ENCODE measurements at regions not wholly inside any gene's neighbourhood (a gene's known extent, or its start where the extent isn't known, plus 50 kb on each side); places are given as distances from the start of the nearest gene placed in this dataset.
"Not testable (repeated sequence)": the region's sequence is repeated elsewhere in the genome, so short reads cannot be mapped to it uniquely, and the experiment has no call there.

GRCh38 chr16:35596467-35596866 is 2137.1 kb downstream of the TP53TG3F start:
- H3K27ac ChIP-seq, result no peak overlapping the region
- TF ChIP-seq, protein P1, sequence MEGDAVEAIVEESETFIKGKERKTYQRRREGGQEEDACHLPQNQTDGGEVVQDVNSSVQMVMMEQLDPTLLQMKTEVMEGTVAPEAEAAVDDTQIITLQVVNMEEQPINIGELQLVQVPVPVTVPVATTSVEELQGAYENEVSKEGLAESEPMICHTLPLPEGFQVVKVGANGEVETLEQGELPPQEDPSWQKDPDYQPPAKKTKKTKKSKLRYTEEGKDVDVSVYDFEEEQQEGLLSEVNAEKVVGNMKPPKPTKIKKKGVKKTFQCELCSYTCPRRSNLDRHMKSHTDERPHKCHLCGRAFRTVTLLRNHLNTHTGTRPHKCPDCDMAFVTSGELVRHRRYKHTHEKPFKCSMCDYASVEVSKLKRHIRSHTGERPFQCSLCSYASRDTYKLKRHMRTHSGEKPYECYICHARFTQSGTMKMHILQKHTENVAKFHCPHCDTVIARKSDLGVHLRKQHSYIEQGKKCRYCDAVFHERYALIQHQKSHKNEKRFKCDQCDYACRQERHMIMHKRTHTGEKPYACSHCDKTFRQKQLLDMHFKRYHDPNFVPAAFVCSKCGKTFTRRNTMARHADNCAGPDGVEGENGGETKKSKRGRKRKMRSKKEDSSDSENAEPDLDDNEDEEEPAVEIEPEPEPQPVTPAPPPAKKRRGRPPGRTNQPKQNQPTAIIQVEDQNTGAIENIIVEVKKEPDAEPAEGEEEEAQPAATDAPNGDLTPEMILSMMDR (IDR thresholded peaks at IDR 0.05), result no peak
- no peak for TF ChIP-seq POLR2A (IDR thresholded peaks at IDR 0.05)
- no peaks in the 10 kb centered on the region for H3K27me3 ChIP-seq
- no peak overlapping the region for H3K4me3 ChIP-seq
- no peaks in the 10 kb centered on the region for H3K36me3 ChIP-seq (replicated peaks in 1 of 2)
- intact Hi-C loops (cut with DNase I), result no loop called here
- H3K9me3 ChIP-seq (replicated peaks in 1 of 3), result no peaks in the 10 kb centered on the region
- no peaks in the 10 kb centered on the region for H3K4me1 ChIP-seq (replicated peaks in 1 of 2)
- 65 to 80% (median 71%) methylated on average over 4 of the region's 4 CpGs for WGBS, 4 donors
- DNase-seq, result no peak

- no peak for TF ChIP-seq POLR2A (IDR thresholded peaks at IDR 0.05)
- TF ChIP-seq, protein P1 (IDR thresholded peaks at IDR 0.05), result no peak
- no peaks in the 10 kb centered on the region for H3K27me3 ChIP-seq
- intact Hi-C loops (cut with DNase I), result no loop called here
- H3K36me3 ChIP-seq (replicated peaks in 1 of 2), result no peaks in the 10 kb centered on the region
- WGBS, 4 donors, result 65 to 70% (median 66%) methylated on average over 9 of the region's 9 CpGs
- H3K27ac ChIP-seq, result no peak overlapping the region
- H3K4me1 ChIP-seq (replicated peaks in 1 of 2), result no peaks in the 10 kb centered on the region
- peak in 1 of 7 donors; percentile 54 for DNase-seq
- H3K9me3 ChIP-seq (replicated peaks in 1 of 3), result no peaks in the 10 kb centered on the region
- no peak overlapping the region for H3K4me3 ChIP-seq
Observed at GRCh38 chr16:35598696-35599332, 2139.4 kb downstream of the TP53TG3F start.

DNA sequence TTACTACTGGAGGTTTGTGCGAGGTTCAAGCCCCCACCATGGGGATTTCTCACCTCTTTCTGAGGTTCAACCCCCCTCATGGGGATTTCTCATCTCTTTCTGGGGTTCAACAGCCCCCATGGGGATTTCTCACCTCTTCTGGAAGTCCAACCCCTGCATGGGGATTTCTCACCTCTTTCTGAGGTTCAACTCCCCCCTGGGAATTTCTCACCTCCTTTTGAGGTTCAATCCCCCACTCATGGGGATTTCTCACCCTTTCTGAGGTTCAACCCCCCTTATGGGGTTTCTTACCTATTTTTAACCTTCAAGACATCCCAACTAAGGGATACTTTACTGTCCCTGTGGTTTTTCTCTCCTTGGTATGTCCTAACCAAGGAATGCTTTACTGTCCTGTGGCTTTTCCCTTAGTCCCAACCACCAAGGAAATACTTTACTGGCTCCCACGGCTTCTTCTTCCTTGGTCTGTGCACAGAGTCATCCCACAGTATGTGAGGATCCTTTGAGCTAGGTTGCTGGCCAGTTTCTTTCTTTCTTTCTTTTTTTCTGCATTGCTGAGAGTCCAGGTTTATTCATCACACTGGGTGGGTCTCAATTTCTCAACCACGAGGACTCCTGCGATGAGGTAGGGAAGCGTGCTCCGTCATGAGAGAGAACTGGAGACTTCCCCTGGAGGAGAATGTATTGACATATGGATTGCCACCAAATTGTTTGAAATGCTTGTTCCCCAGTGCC is 2140.2 kb downstream of the TP53TG3F start:
- H3K4me3 ChIP-seq, result no peak overlapping the region
- 59 to 67% (median 66%) methylated on average over 6 of the region's 6 CpGs for WGBS, 4 donors
- no peaks in the 10 kb centered on the region for H3K4me1 ChIP-seq (replicated peaks in 1 of 2)
- no peak for DNase-seq
- no peaks in the 10 kb centered on the region for H3K9me3 ChIP-seq (replicated peaks in 1 of 3)
- intact Hi-C loops (cut with DNase I), result no loop called here
- TF ChIP-seq, protein P1 (IDR thresholded peaks at IDR 0.05), result no peak
- TF ChIP-seq POLR2A (IDR thresholded peaks at IDR 0.05), result no peak
- no peaks in the 10 kb centered on the region for H3K27me3 ChIP-seq
- no peaks in the 10 kb centered on the region for H3K36me3 ChIP-seq (replicated peaks in 1 of 2)
- H3K27ac ChIP-seq, result no peak overlapping the region

- intact Hi-C loops (cut with DNase I); H3K9me3 ChIP-seq (replicated peaks in 1 of 3); DNase-seq; H3K36me3 ChIP-seq (replicated peaks in 1 of 2); H3K4me3 ChIP-seq; H3K27me3 ChIP-seq; H3K27ac ChIP-seq; H3K4me1 ChIP-seq (replicated peaks in 1 of 2): not testable (repeated sequence)
- WGBS, 4 donors, result 66 to 78% (median 74%) methylated on average over 2 of the region's 2 CpGs
Observed at GRCh38 chr16:35600161-35600555, 2140.7 kb downstream of the TP53TG3F start.

DNA sequence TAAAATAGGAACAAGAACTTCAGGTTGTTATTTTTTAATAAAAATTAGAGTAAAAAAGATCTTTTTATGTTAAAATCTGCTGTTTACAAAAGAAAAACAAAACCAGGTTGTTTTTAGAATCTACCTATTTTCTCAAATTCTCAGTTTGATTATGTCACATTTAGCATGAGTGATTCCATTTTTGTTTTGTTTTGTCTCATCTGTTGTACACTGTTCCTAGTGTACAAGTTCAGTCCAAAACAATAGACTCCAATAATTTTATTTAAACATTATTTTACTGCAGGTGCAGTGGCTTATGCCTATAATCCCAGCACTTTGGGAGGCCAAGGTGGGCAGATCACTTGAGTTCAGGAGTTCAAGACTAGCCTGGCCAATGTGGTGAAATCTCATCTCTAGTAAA is 2142.7 kb downstream of the TP53TG3F start:
- H3K27me3 ChIP-seq, result no peaks in the 10 kb centered on the region
- H3K4me1 ChIP-seq (replicated peaks in 1 of 2), result no peaks in the 10 kb centered on the region
- no peak overlapping the region for H3K27ac ChIP-seq
- H3K4me3 ChIP-seq, result no peak overlapping the region
- no peak for DNase-seq
- intact Hi-C loops (cut with DNase I), result no loop called here
- no peaks in the 10 kb centered on the region for H3K9me3 ChIP-seq (replicated peaks in 1 of 3)
- TF ChIP-seq, protein P1 (IDR thresholded peaks at IDR 0.05), result no peak
- no peak for TF ChIP-seq POLR2A (IDR thresholded peaks at IDR 0.05)
- H3K36me3 ChIP-seq (replicated peaks in 1 of 2), result no peaks in the 10 kb centered on the region

- DNase-seq; H3K4me3 ChIP-seq; H3K4me1 ChIP-seq (replicated peaks in 1 of 2); intact Hi-C loops (cut with DNase I); H3K36me3 ChIP-seq (replicated peaks in 1 of 2); H3K27me3 ChIP-seq; H3K9me3 ChIP-seq (replicated peaks in 1 of 3); H3K27ac ChIP-seq: not testable (repeated sequence)
- WGBS, 4 donors, result 80 to 85% (median 83%) methylated on average over 5 of the region's 5 CpGs
Observed at GRCh38 chr16:35603371-35603770, 2144.0 kb downstream of the TP53TG3F start.

Measured in adrenal gland (tissue), 9 donors.